GM18909 (cell line): ENCODE measurements at regions not wholly inside any gene's neighbourhood (a gene's known extent, or its start where the extent isn't known, plus 50 kb on each side); places are given as distances from the start of the nearest gene placed in this dataset.

Experiments used
- ATAC-seq: cut with Tn5 transposase; IDR thresholded peaks from one replicate; pipeline ENCODE4 v1.9.1; 2021; ENCODE audit warnings: mild to moderate bottlenecking; ENCODE audit not compliant: unreplicated experiment, poor library complexity

- no peak for ATAC-seq
Measured at GRCh38 chr3:137948400-137949072, 61.4 kb upstream of the CLDN18 start.

DNA sequence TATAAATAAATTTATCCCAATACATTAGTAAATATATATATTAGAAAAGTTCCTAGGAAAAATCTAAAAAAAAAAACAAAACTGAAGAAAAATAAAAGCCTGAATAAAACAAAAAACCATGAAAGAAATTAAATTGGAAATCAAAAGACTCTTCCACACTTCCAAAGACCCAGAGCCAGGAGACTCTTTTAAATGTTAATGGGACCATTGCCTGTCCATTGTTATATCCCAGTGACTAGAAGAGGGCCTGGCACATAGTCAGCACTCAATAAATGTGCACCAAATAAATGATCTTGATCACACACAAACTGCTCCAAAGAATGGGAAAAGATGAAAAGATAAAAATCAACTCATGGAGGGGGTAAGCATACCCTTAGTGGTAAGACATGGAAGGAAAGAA is 51.3 kb upstream of the CLDN18 start:
- no peak for ATAC-seq
